ENCODE measurements at regions not wholly inside any gene's neighbourhood (a gene's known extent, or its start where the extent isn't known, plus 50 kb on each side); places are given as distances from the start of the nearest gene placed in this dataset.

GRCh38 chr18:28802546-28802945 lies 625.6 kb upstream of the CDH2 start:
- TF ChIP-seq POLR2A (IDR thresholded peaks at IDR 0.05): no peak
- no peak for TF ChIP-seq CTCF (IDR thresholded peaks at IDR 0.05)

All from body of pancreas (tissue), 4 donors.